Endothelial cell of umbilical vein (primary cell): ENCODE measurements at regions not wholly inside any gene's neighbourhood (a gene's known extent, or its start where the extent isn't known, plus 50 kb on each side); places are given as distances from the start of the nearest gene placed in this dataset.

Experiments used
- BruUV-seq: library from RNA; stranded (reverse); fragments of 400-500 nt; replicated peaks from 2 replicates; lab custom pipeline; 2021; lab: Mats Ljungman, UMichigan
- CTCF ChIA-PET: fragments of 300-600, 350-600 bp; sonication (Branson Sonifier 250); formaldehyde crosslinking; loops from one replicate; lab custom pipeline; 2021; ENCODE audit warnings: antibody characterized with exemption, inconsistent platforms; lab: Charles Lee
- POLR2A ChIA-PET: fragments of 300-600, 350-600 bp; sonication (Branson Sonifier 250); formaldehyde crosslinking; loops from one replicate; lab custom pipeline; 2021; ENCODE audit warnings: antibody characterized with exemption, inconsistent platforms; lab: Charles Lee
- DNase-seq: peaks from one replicate; pipeline ENCODE4 v3.0.0-alpha.2; 2011; ENCODE audit warnings: low read depth, low spot score
- FAIRE-seq: peaks from 2 replicates; lab custom pipeline; 2011; peaks lifted over from hg19 to GRCh38; lab: Jason Lieb, UNC
- H2AFZ ChIP-seq: 2 replicates; pipeline ENCODE4 v1.6.0; 2012; ENCODE audit warnings: low read depth, low read length, control low read depth, inconsistent platforms
- H3K27ac ChIP-seq: 2 replicates; pipeline ENCODE4 v1.5.1; 2011; ENCODE audit warnings: low read depth, mild to moderate bottlenecking, control low read depth, low read length, moderate library complexity; ENCODE audit not compliant: insufficient read depth
- H3K27me3 ChIP-seq, 2 experiments: 2 replicates each; pipeline versions ENCODE4 v1.6.0 to v1.6.1; 2011; ENCODE audit warnings: low read length in 2 of 2, mixed read lengths in 1 of 2; ENCODE audit not compliant: control insufficient read depth in 2 of 2, insufficient read depth in 2 of 2
- H3K36me3 ChIP-seq, 2 experiments: 2 replicates in 1 of 2; 3 replicates in 1 of 2; pipeline ENCODE4 v1.5.1; 2011; ENCODE audit warnings: low read length in 2 of 2, mild to moderate bottlenecking in 1 of 2, moderate library complexity in 1 of 2; ENCODE audit not compliant: control insufficient read depth in 2 of 2, insufficient read depth in 2 of 2; ENCODE audit errors: extremely low read depth in 1 of 2
- H3K4me1 ChIP-seq: 3 replicates; pipeline ENCODE4 v1.5.1; 2011; ENCODE audit warnings: mild to moderate bottlenecking, low read length; ENCODE audit not compliant: control insufficient read depth, insufficient read depth; ENCODE audit errors: extremely low read depth
- H3K4me2 ChIP-seq: 2 replicates; pipeline ENCODE4 v1.6.1; 2011; ENCODE audit warnings: low read length, control low read depth, mixed read lengths; ENCODE audit not compliant: insufficient read depth
- H3K4me3 ChIP-seq, 3 experiments: fragments of 200-600 bp in 1 of 3; sonication (generic), shearing (Covaris generic) in 1 of 3; replicated peaks in 1 of 3; 2 replicates each; pipeline ENCODE4 v1.5.1; 2011 to 2016; ENCODE audit warnings: control low read depth in 3 of 3, low read length in 3 of 3, mild to moderate bottlenecking in 2 of 3, inconsistent platforms in 1 of 3, low read depth in 1 of 3, moderate library complexity in 1 of 3; ENCODE audit not compliant: insufficient read depth in 1 of 3
- H3K79me2 ChIP-seq: 2 replicates; pipeline ENCODE4 v1.6.0; 2012; ENCODE audit warnings: low read length, inconsistent platforms; ENCODE audit not compliant: control insufficient read depth, insufficient read depth
- H3K9ac ChIP-seq: replicated peaks from 2 replicates; pipeline ENCODE3; 2011; ENCODE audit warnings: low read length, control low read depth; ENCODE audit not compliant: insufficient read depth; ENCODE audit errors: extremely low read depth
- H3K9me1 ChIP-seq: replicated peaks from 3 replicates; pipeline ENCODE4 v1.6.0; 2011; ENCODE audit warnings: mild to moderate bottlenecking, low read length; ENCODE audit not compliant: control insufficient read depth, insufficient read depth; ENCODE audit errors: extremely low read depth
- H3K9me3 ChIP-seq: replicated peaks from 2 replicates; pipeline ENCODE4 v1.5.1; 2012; ENCODE audit warnings: low read length, inconsistent platforms; ENCODE audit not compliant: control insufficient read depth, insufficient read depth
- H4K20me1 ChIP-seq: replicated peaks from 2 replicates; pipeline ENCODE3; 2011; ENCODE audit warnings: mild to moderate bottlenecking, low read length; ENCODE audit not compliant: control insufficient read depth, insufficient read depth; ENCODE audit errors: extremely low read depth
- CTCF ChIP-seq, 2 donors: IDR thresholded peaks; 1 replicate in 1 of 2; 2 replicates in 1 of 2; pipeline ENCODE4 v1.5.1; 2011; ENCODE audit warnings: low read length in 2 of 2, mild to moderate bottlenecking in 2 of 2, moderate library complexity in 2 of 2, control low read depth in 1 of 2, inconsistent platforms in 1 of 2, low read depth in 1 of 2; ENCODE audit not compliant: insufficient read depth in 1 of 2; ENCODE audit errors: extremely low read depth in 1 of 2
- EZH2 ChIP-seq: IDR thresholded peaks from 2 replicates; pipeline ENCODE4 v1.6.1; 2012; ENCODE audit warnings: borderline replicate concordance, low read depth, mild to moderate bottlenecking, moderate library complexity, low read length, inconsistent platforms; ENCODE audit not compliant: severe bottlenecking
- FOS ChIP-seq: IDR thresholded peaks from 2 replicates; pipeline ENCODE4 v1.6.1; 2011; ENCODE audit warnings: mild to moderate bottlenecking, low read length, moderate library complexity, borderline replicate concordance; ENCODE audit not compliant: insufficient read depth
- GATA2 ChIP-seq: IDR thresholded peaks from 2 replicates; pipeline ENCODE4 v1.7.0; 2011; ENCODE audit warnings: low read depth, mild to moderate bottlenecking, moderate library complexity, mixed read lengths, low read length; ENCODE audit not compliant: insufficient read length, insufficient read depth
- JUN ChIP-seq: IDR thresholded peaks from 2 replicates; pipeline ENCODE4 v1.6.1; 2011; ENCODE audit warnings: borderline replicate concordance, low read depth; ENCODE audit not compliant: insufficient read length, insufficient read depth
- MAX ChIP-seq: IDR thresholded peaks from 2 replicates; pipeline ENCODE4 v1.6.1; 2011; ENCODE audit not compliant: insufficient read depth, insufficient read length
- MYC ChIP-seq: IDR thresholded peaks from one replicate; pipeline ENCODE4 v1.6.1; 2011; ENCODE audit warnings: mild to moderate bottlenecking, low read depth, low read length
- POLR2A ChIP-seq: IDR thresholded peaks from 2 replicates; pipeline ENCODE4 v1.6.1; 2012; ENCODE audit warnings: low read depth, mild to moderate bottlenecking, control low read depth, low read length
- POLR2AphosphoS5 ChIP-seq: IDR thresholded peaks from 2 replicates; pipeline ENCODE4 v1.6.1; 2012; ENCODE audit warnings: low read depth, mild to moderate bottlenecking, control low read depth, low read length, moderate library complexity; ENCODE audit not compliant: insufficient read depth
- dilution Hi-C: fragments of 300-500 bp; cut with MboI; formaldehyde crosslinking; loops from one replicate; pipeline ENCODE4 v1.15.0; 2019; ENCODE audit warnings: low sequenced_read_pairs; ENCODE audit not compliant: extremely low pct_ligation_motif_present
- intact Hi-C: fragments of 100-400 bp; cut with micrococcal nuclease; formaldehyde crosslinking; loops from one replicate; pipeline ENCODE4 v1.10.0; 2022

GRCh38 chr13:73275163-73275562, 216.4 kb downstream of the KLF5 start:
- POLR2A ChIA-PET, result no interaction called here
- no peak overlapping the region for H3K27ac ChIP-seq
- no peak overlapping the region for H3K4me3 ChIP-seq
- no peaks in the 10 kb centered on the region for H4K20me1 ChIP-seq
- no TSS peak for BruUV-seq
- intact Hi-C loops, result no loop called here
- no peaks in the 10 kb centered on the region for H3K9me3 ChIP-seq
- no peak for TF ChIP-seq CTCF (IDR thresholded peaks at IDR 0.05; ENCODE audit: extremely low read depth in 1 of 2, insufficient read depth in 1 of 2, low read depth in 1 of 2, low read length in 2 of 2)
- no peak for TF ChIP-seq JUN
- no peak for TF ChIP-seq MAX
- no peak for TF ChIP-seq MYC
- no peak for TF ChIP-seq POLR2AphosphoS5
- no peak for TF ChIP-seq EZH2
- no peak for TF ChIP-seq GATA2
- TF ChIP-seq POLR2A, result no peak
- no peak for TF ChIP-seq FOS
- H3K79me2 ChIP-seq, result no peaks in the 10 kb centered on the region
- DNase-seq (no peak), FAIRE-seq (no peak)
- H3K9ac ChIP-seq, result no peak overlapping the region
- H3K4me1 ChIP-seq, result no peaks in the 10 kb centered on the region
- H3K4me2 ChIP-seq, result no peak overlapping the region
- H3K27me3 ChIP-seq, result no peaks in the 10 kb centered on the region
- H2AFZ ChIP-seq, result no peak overlapping the region
- H3K9me1 ChIP-seq, result no peaks in the 10 kb centered on the region
- dilution Hi-C loops, result no loop called here
- CTCF ChIA-PET, result interaction anchor here (0.7 kb wide), 1 partner anchor 10 kb away, joined by 3 read pairs; no protein-coding TSS in a partner anchor
- no peaks in the 10 kb centered on the region for H3K36me3 ChIP-seq
